H1 (cell line): ENCODE measurements at regions not wholly inside any gene's neighbourhood (a gene's known extent, or its start where the extent isn't known, plus 50 kb on each side); places are given as distances from the start of the nearest gene placed in this dataset.

Source experiments
- CTCF ChIA-PET: fragments of 300-600 bp; sonication (Branson Sonifier 250); formaldehyde crosslinking; loops from one replicate; lab custom pipeline; 2021; ENCODE audit not compliant: partially characterized antibody; lab: Charles Lee
- POLR2A ChIA-PET: fragments of 300-600 bp; sonication (Branson Sonifier 250); formaldehyde crosslinking; loops from one replicate; lab custom pipeline; 2021; ENCODE audit warnings: inconsistent platforms; ENCODE audit not compliant: partially characterized antibody; lab: Charles Lee
- DNase-seq, 2 experiments: peaks; one replicate each; pipeline versions ENCODE4 v3.0.0 to v3.0.0-alpha.2; 2010 to 2022; ENCODE audit warnings: low spot score in 2 of 2, low read depth in 1 of 2, mixed read lengths in 1 of 2
- FAIRE-seq: peaks from 2 replicates; lab custom pipeline; 2011; peaks lifted over from hg19 to GRCh38; lab: Jason Lieb, UNC
- H2AFZ ChIP-seq: 2 replicates; pipeline ENCODE4 v1.8.1; 2012; ENCODE audit warnings: low read length, inconsistent platforms
- H2AK5ac ChIP-seq: 2 replicates; pipeline ENCODE4 v1.6.1; 2013; ENCODE audit warnings: low read depth, low read length
- H2BK120ac ChIP-seq: replicated peaks from 2 replicates; pipeline ENCODE3; 2013; ENCODE audit warnings: low read depth, low read length, inconsistent platforms
- H2BK12ac ChIP-seq: 2 replicates; pipeline ENCODE4 v1.6.1; 2013; ENCODE audit warnings: low read depth, low read length
- H2BK15ac ChIP-seq: 2 replicates; pipeline ENCODE4 v1.6.1; 2013; ENCODE audit warnings: low read length
- H2BK20ac ChIP-seq: 2 replicates; pipeline ENCODE4 v1.6.1; 2013; ENCODE audit warnings: low read length
- H2BK5ac ChIP-seq: 2 replicates; pipeline ENCODE4 v1.6.1; 2013; ENCODE audit warnings: low read depth, low read length
- H3K14ac ChIP-seq: 2 replicates; pipeline ENCODE4 v1.6.1; 2013; ENCODE audit warnings: inconsistent platforms; ENCODE audit not compliant: insufficient read length
- H3K18ac ChIP-seq: 2 replicates; pipeline ENCODE4 v1.6.1; 2013; ENCODE audit warnings: low read length; ENCODE audit errors: extremely low read depth
- H3K23ac ChIP-seq: 2 replicates; pipeline ENCODE4 v1.6.1; 2013; ENCODE audit warnings: inconsistent platforms; ENCODE audit not compliant: insufficient read length
- H3K23me2 ChIP-seq: 2 replicates; pipeline ENCODE4 v1.6.1; 2013; ENCODE audit warnings: low read depth, low read length
- H3K27ac ChIP-seq: 2 replicates; pipeline ENCODE4 v1.6.1; 2011; ENCODE audit warnings: low read depth, low read length, inconsistent platforms
- H3K27me3 ChIP-seq, 4 experiments: replicated peaks in 1 of 4; 1 replicate in 1 of 4; 2 replicates in 3 of 4; pipeline versions ENCODE4 v1.6.1 to v1.8.1; 2011 to 2013; ENCODE audit warnings: low read length in 3 of 4, mild to moderate bottlenecking in 3 of 4, inconsistent platforms in 2 of 4, mixed read lengths in 2 of 4, moderate library complexity in 1 of 4; ENCODE audit not compliant: control insufficient read depth in 3 of 4, insufficient read depth in 3 of 4; ENCODE audit errors: extremely low read depth in 1 of 4
- H3K36me3 ChIP-seq, 4 experiments: 2 replicates each; pipeline versions ENCODE4 v1.6.1 to v1.8.1; 2011 to 2013; ENCODE audit warnings: mild to moderate bottlenecking in 4 of 4, low read length in 3 of 4, moderate library complexity in 2 of 4, control low read depth in 1 of 4, inconsistent platforms in 1 of 4; ENCODE audit not compliant: insufficient read depth in 4 of 4, control insufficient read depth in 2 of 4
- H3K4ac ChIP-seq: replicated peaks from 2 replicates; pipeline ENCODE3; 2013; ENCODE audit warnings: low read length, low read depth, mixed read lengths, inconsistent platforms; ENCODE audit not compliant: insufficient read length
- H3K4me1 ChIP-seq, 4 experiments: replicated peaks in 1 of 4; 1 replicate in 1 of 4; 2 replicates in 3 of 4; pipeline versions ENCODE4 v1.6.1 to v1.8.1; 2011 to 2013; ENCODE audit warnings: low read length in 3 of 4, inconsistent platforms in 2 of 4, mixed read lengths in 1 of 4; ENCODE audit not compliant: insufficient read depth in 4 of 4, control insufficient read depth in 3 of 4
- H3K4me2 ChIP-seq, 2 experiments: 2 replicates each; pipeline versions ENCODE4 v1.6.1 to v1.8.1; 2011 to 2013; ENCODE audit warnings: low read depth in 2 of 2, low read length in 2 of 2, control low read depth in 1 of 2, inconsistent platforms in 1 of 2, mild to moderate bottlenecking in 1 of 2; ENCODE audit not compliant: insufficient read depth in 1 of 2
- H3K4me3 ChIP-seq, 4 experiments: fragments of 200-600, 300-600 bp in 1 of 4; sonication (generic), shearing (Covaris generic), sonication (Bioruptor Twin) in 1 of 4; 2 replicates each; pipeline versions ENCODE4 v1.5.1 to v1.8.1; 2011 to 2016; ENCODE audit warnings: low read length in 4 of 4, low read depth in 3 of 4, control low read depth in 2 of 4, inconsistent platforms in 2 of 4, mild to moderate bottlenecking in 2 of 4, mixed read lengths in 1 of 4, moderate library complexity in 1 of 4; ENCODE audit not compliant: insufficient read depth in 2 of 4; ENCODE audit errors: extremely low read depth in 1 of 4
- H3K56ac ChIP-seq: replicated peaks from 2 replicates; pipeline ENCODE3; 2013; ENCODE audit warnings: low read depth, mild to moderate bottlenecking, mixed read lengths, low read length, inconsistent platforms; ENCODE audit not compliant: insufficient read length
- H3K79me1 ChIP-seq: 2 replicates; pipeline ENCODE4 v1.6.1; 2013; ENCODE audit warnings: low read depth, low read length, control low read depth
- H3K79me2 ChIP-seq, 2 experiments: 2 replicates each; pipeline versions ENCODE4 v1.6.1 to v1.8.1; 2012 to 2013; ENCODE audit warnings: low read length in 2 of 2, mild to moderate bottlenecking in 2 of 2, inconsistent platforms in 1 of 2; ENCODE audit not compliant: insufficient read depth in 2 of 2, control insufficient read depth in 1 of 2
- H3K9ac ChIP-seq, 4 experiments: replicated peaks in 1 of 4; 1 replicate in 1 of 4; 2 replicates in 3 of 4; pipeline versions ENCODE4 v1.6.1 to v1.8.1; 2011 to 2013; ENCODE audit warnings: low read depth in 3 of 4, low read length in 3 of 4, control low read depth in 2 of 4, mild to moderate bottlenecking in 2 of 4, moderate library complexity in 2 of 4, inconsistent platforms in 1 of 4; ENCODE audit errors: extremely low read depth in 1 of 4
- H3K9me3 ChIP-seq, 2 experiments: 2 replicates each; pipeline versions ENCODE4 v1.6.1 to v1.8.1; 2012 to 2013; ENCODE audit warnings: mild to moderate bottlenecking in 2 of 2, moderate library complexity in 2 of 2, control low read depth in 1 of 2, inconsistent platforms in 1 of 2, low read depth in 1 of 2, low read length in 1 of 2, mixed read lengths in 1 of 2; ENCODE audit not compliant: insufficient read depth in 2 of 2
- H4K20me1 ChIP-seq, 2 experiments: replicated peaks in 1 of 2; 2 replicates each; pipeline versions ENCODE3 to v1.8.1; 2011 to 2013; ENCODE audit warnings: inconsistent platforms in 2 of 2, low read length in 2 of 2, mild to moderate bottlenecking in 1 of 2; ENCODE audit not compliant: insufficient read depth in 2 of 2, control insufficient read depth in 1 of 2
- H4K5ac ChIP-seq: 2 replicates; pipeline ENCODE4 v1.6.1; 2013; ENCODE audit warnings: low read length, low read depth, mixed read lengths, inconsistent platforms; ENCODE audit not compliant: insufficient read length
- H4K8ac ChIP-seq: 2 replicates; pipeline ENCODE4 v1.8.0; 2013; ENCODE audit warnings: mild to moderate bottlenecking, moderate library complexity, low read length, inconsistent platforms; ENCODE audit not compliant: insufficient read depth; ENCODE audit errors: extremely low read depth
- H4K91ac ChIP-seq: replicated peaks from 2 replicates; pipeline ENCODE3; 2013; ENCODE audit warnings: low read length, mixed read lengths, inconsistent platforms; ENCODE audit not compliant: insufficient read length
- CTCF ChIP-seq, 3 experiments: IDR thresholded peaks; 1 replicate in 2 of 3; 2 replicates in 1 of 3; pipeline versions ENCODE4 v1.5.1 to v1.6.1; 2011; ENCODE audit warnings: low read length in 3 of 3, mild to moderate bottlenecking in 3 of 3, inconsistent platforms in 2 of 3, low read depth in 1 of 3, moderate library complexity in 1 of 3; ENCODE audit not compliant: insufficient read depth in 1 of 3; ENCODE audit errors: control extremely low read depth in 1 of 3
- EZH2 ChIP-seq: fragments of 200-600 bp; sonication (generic); IDR thresholded peaks from 2 replicates; pipeline ENCODE4 v1.7.1; 2012; ENCODE audit warnings: low read depth, mild to moderate bottlenecking, moderate library complexity, low read length, inconsistent platforms; ENCODE audit not compliant: severe bottlenecking
- RAD21 ChIP-seq, 2 experiments: IDR thresholded peaks in 1 of 2; conservative IDR thresholded peaks in 1 of 2; 2 replicates each; pipeline ENCODE4 v1.6.1; 2011; ENCODE audit warnings: low read depth in 2 of 2, low read length in 2 of 2, improper control_type of control experiment in 1 of 2, inconsistent platforms in 1 of 2, mild to moderate bottlenecking in 1 of 2, moderate library complexity in 1 of 2
- TEAD4 ChIP-seq: IDR thresholded peaks from 2 replicates; pipeline ENCODE4 v1.6.1; 2012; ENCODE audit warnings: low read depth, low read length, inconsistent platforms, mixed read lengths
- WGBS, 2 experiments: shearing (Covaris generic) in 1 of 2; methylation state at CpG; one replicate each; pipeline versions ENCODE4 v1.1.6 to v1.1.7; 2013 to 2015; ENCODE audit warnings: low lambda C conversion rate in 2 of 2, mixed read lengths in 2 of 2, inconsistent platforms in 1 of 2, low coverage in 1 of 2, missing lambda C conversion rate in 1 of 2; ENCODE audit not compliant: insufficient replicate concordance in 2 of 2, insufficient coverage in 1 of 2, insufficient read length in 1 of 2; ENCODE audit errors: extremely low coverage in 1 of 2, missing lambda C conversion rate in 1 of 2; 5-methylcytosine and 5-hydroxymethylcytosine counted together

- Histone ChIP-seq H3K23me2 (no peaks in the 10 kb centered on the region), H3K56ac (no peak overlapping the region), H3K9ac (no peak overlapping the region), H3K27ac (no peak overlapping the region), H4K8ac (no peak overlapping the region), H2BK120ac (no peak overlapping the region), H4K20me1 (no peaks in the 10 kb centered on the region), H3K9me3 (no peaks in the 10 kb centered on the region), H2BK5ac (no peak overlapping the region), H3K36me3 (no peaks in the 10 kb centered on the region), H3K79me2 (no peaks in the 10 kb centered on the region), H3K14ac (no peak overlapping the region), H2AFZ (no peak overlapping the region), H3K4me1 (no peaks in the 10 kb centered on the region), H3K27me3 (no peaks in the 10 kb centered on the region), H3K23ac (no peak overlapping the region), H3K79me1 (no peaks in the 10 kb centered on the region), H2AK5ac (no peak overlapping the region), H4K5ac (no peak overlapping the region), H2BK15ac (no peak overlapping the region), H3K4ac (no peak overlapping the region), H2BK12ac (no peak overlapping the region), H3K18ac (no peak overlapping the region), H3K4me2 (no peak overlapping the region), H2BK20ac (no peak overlapping the region), H4K91ac (no peak overlapping the region), H3K4me3 (no peak overlapping the region)
- FAIRE-seq = no peak
- POLR2A ChIA-PET = no interaction called here
- DNase-seq = no peak
- peak; percentile 57 to 64 for TF ChIP-seq RAD21 (IDR thresholded peaks at IDR 0.05 in 1 of 2, conservative IDR thresholded peaks at IDR 0.05 in 1 of 2; ENCODE audit: low read depth in 2 of 2, low read length in 2 of 2)
- TF ChIP-seq TEAD4 = no peak
- no peak for TF ChIP-seq EZH2
- peak in 2 of 3 experiments; percentile 17 to 19; a peak in 2 of 4 replicates for TF ChIP-seq CTCF (IDR thresholded peaks at IDR 0.05; ENCODE audit: control extremely low read depth in 1 of 3, insufficient read depth in 1 of 3, low read depth in 1 of 3, low read length in 3 of 3)
- CTCF ChIA-PET = interaction anchor here (1.4 to 2.1 kb wide), 2 partner anchors 194 to 201 kb away, joined by 6 to 7 read pairs; no protein-coding TSS in a partner anchor
- 88% methylated on average over 2 of the region's 2 CpGs; no CpG with 5 or more reads in 1 of the 2 experiments for WGBS, 2 experiments
Observed at GRCh38 chr2:166700079-166700478, 188.2 kb upstream of the XIRP2 start.
